ENCODE measurements at regions not wholly inside any gene's neighbourhood (a gene's known extent, or its start where the extent isn't known, plus 50 kb on each side); places are given as distances from the start of the nearest gene placed in this dataset.
"Not testable (repeated sequence)": the region's sequence is repeated elsewhere in the genome, so short reads cannot be mapped to it uniquely, and the experiment has no call there.

- DNase-seq = no peak
Observed at GRCh38 chr18:34942276-34942675, 98.9 kb upstream of the MAPRE2 start.

- DNase-seq = no peak
Observed at GRCh38 chr18:34942975-34943374, 98.2 kb upstream of the MAPRE2 start.

GRCh38 chr18:34943587-34943986 is 97.6 kb upstream of the MAPRE2 start:
- no peak for DNase-seq

- peak in 1 of 51 donors; percentile 5 for DNase-seq
Observed at GRCh38 chr18:34947711-34948125, 93.5 kb upstream of the MAPRE2 start.

GRCh38 chr18:34951625-34952379 is 89.4 kb upstream of the MAPRE2 start:
- DNase-seq = no peak

- DNase-seq = no peak
Observed at GRCh38 chr18:34953212-34953611, 88.0 kb upstream of the MAPRE2 start.

- not testable (repeated sequence) for DNase-seq
Observed at GRCh38 chr18:34955494-34955893, 85.7 kb upstream of the MAPRE2 start.

- DNase-seq = no peak
Observed at GRCh38 chr18:34956663-34957062, 84.5 kb upstream of the MAPRE2 start.

- DNase-seq = no peak
Observed at GRCh38 chr18:34957119-34957863, 83.9 kb upstream of the MAPRE2 start.

- no peak for DNase-seq
Observed at GRCh38 chr18:34957864-34958259, 83.4 kb upstream of the MAPRE2 start.

GRCh38 chr18:34959211-34959829 is 81.9 kb upstream of the MAPRE2 start:
- no peak for DNase-seq

- no peak for DNase-seq
Observed at GRCh38 chr18:34959989-34960388, 81.2 kb upstream of the MAPRE2 start.

GRCh38 chr18:34965108-34965507 is 76.1 kb upstream of the MAPRE2 start:
- no peak for DNase-seq

- no peak for DNase-seq
Observed at GRCh38 chr18:34965566-34965965, 75.6 kb upstream of the MAPRE2 start.

- DNase-seq = no peak
Observed at GRCh38 chr18:34970106-34970505, 71.1 kb upstream of the MAPRE2 start.

GRCh38 chr18:34971313-34971712 is 69.9 kb upstream of the MAPRE2 start:
- no peak for DNase-seq

- no peak for DNase-seq
Observed at GRCh38 chr18:34972765-34973414, 68.3 kb upstream of the MAPRE2 start.

- DNase-seq = peak in 1 of 51 donors; percentile 64
Observed at GRCh38 chr18:34976123-34976522, 65.1 kb upstream of the MAPRE2 start.

GRCh38 chr18:34976534-34976898 is 64.7 kb upstream of the MAPRE2 start:
- DNase-seq = no peak

GRCh38 chr18:34976899-34977837 is 64.0 kb upstream of the MAPRE2 start:
- DNase-seq = peak; percentile 26 to 94 (median 81)

Measured in hypothalamus (tissue), 51 donors.